GM12891 (cell line): ENCODE measurements at regions not wholly inside any gene's neighbourhood (a gene's known extent, or its start where the extent isn't known, plus 50 kb on each side); places are given as distances from the start of the nearest gene placed in this dataset.

Experiments
- POLR2A ChIP-seq: IDR thresholded peaks from 2 replicates; pipeline ENCODE4 v1.6.1; 2011; ENCODE audit warnings: low read depth, low read length, control low read depth
- POLR2AphosphoS5 ChIP-seq: IDR thresholded peaks from 2 replicates; pipeline ENCODE4 v1.6.1; 2011; ENCODE audit warnings: low read depth, low read length, control low read depth

GRCh38 chr2:225233234-225233633 lies 166.3 kb upstream of the NYAP2 start:
- TF ChIP-seq POLR2A (no peak), POLR2AphosphoS5 (no peak)
